Endodermal cell (in vitro differentiated cells): ENCODE measurements at regions not wholly inside any gene's neighbourhood (a gene's known extent, or its start where the extent isn't known, plus 50 kb on each side); places are given as distances from the start of the nearest gene placed in this dataset.
"Not testable (repeated sequence)": the region's sequence is repeated elsewhere in the genome, so short reads cannot be mapped to it uniquely, and the experiment has no call there.

Experiments
- DNase-seq: peaks from one replicate; pipeline ENCODE4 v3.0.0-alpha.2; 2017
- H3K27ac ChIP-seq: 2 replicates; pipeline ENCODE4 v1.5.1; 2013; ENCODE audit warnings: mild to moderate bottlenecking, low read depth, low read length, moderate library complexity
- H3K27me3 ChIP-seq: 2 replicates; pipeline ENCODE4 v1.6.1; 2013; ENCODE audit warnings: mild to moderate bottlenecking, low read length, moderate library complexity; ENCODE audit not compliant: insufficient read depth, control insufficient read depth, poor library complexity, severe bottlenecking
- H3K36me3 ChIP-seq: 2 replicates; pipeline ENCODE4 v1.7.0; 2013; ENCODE audit warnings: mild to moderate bottlenecking, low read length, moderate library complexity; ENCODE audit not compliant: control insufficient read depth, insufficient read depth
- H3K4me1 ChIP-seq: one replicate; pipeline ENCODE4 v1.7.0; 2013; ENCODE audit warnings: low read length; ENCODE audit not compliant: control insufficient read depth, insufficient read depth
- H3K4me3 ChIP-seq: 2 replicates; pipeline ENCODE4 v1.5.1; 2013; ENCODE audit warnings: mild to moderate bottlenecking, low read length, moderate library complexity
- H3K9ac ChIP-seq: 2 replicates; pipeline ENCODE4 v1.6.1; 2013; ENCODE audit warnings: mild to moderate bottlenecking, low read length, moderate library complexity; ENCODE audit not compliant: poor library complexity, severe bottlenecking; ENCODE audit errors: extremely low read depth
- H3K9me3 ChIP-seq: 2 replicates; pipeline ENCODE4 v1.6.1; 2013; ENCODE audit warnings: mild to moderate bottlenecking, low read length, moderate library complexity; ENCODE audit not compliant: control insufficient read depth
- H3K27ac Mint-ChIP-seq: 2 replicates; pipeline ENCODE4 v1.8.0; 2020; ENCODE audit warnings: mixed read lengths
- H3K27me3 Mint-ChIP-seq: 2 replicates; pipeline ENCODE4 v1.8.0; 2021; ENCODE audit warnings: mild to moderate bottlenecking, mixed read lengths; ENCODE audit not compliant: insufficient read depth
- H3K36me3 Mint-ChIP-seq: 2 replicates; pipeline ENCODE4 v1.8.0; 2020; ENCODE audit warnings: low read depth, mixed read lengths
- H3K4me1 Mint-ChIP-seq: 2 replicates; pipeline ENCODE4 v1.8.0; 2020; ENCODE audit warnings: mixed read lengths
- H3K4me3 Mint-ChIP-seq: 2 replicates; pipeline ENCODE4 v1.8.0; 2020; ENCODE audit warnings: mild to moderate bottlenecking, moderate library complexity, mixed read lengths
- H3K9me3 Mint-ChIP-seq: 2 replicates; pipeline ENCODE4 v1.8.0; 2020; ENCODE audit warnings: mild to moderate bottlenecking, mixed read lengths
- CTCF ChIP-seq: fragments of 200-600 bp; sonication (generic); conservative IDR thresholded peaks from 2 replicates; pipeline ENCODE4 v1.5.0; 2021; ENCODE audit warnings: antibody characterized with exemption, mild to moderate bottlenecking
- WGBS, 2 experiments: methylation state at CpG; one replicate each; pipeline versions ENCODE4 v1.1.5 to v1.1.7; 2013; ENCODE audit warnings: missing lambda C conversion rate in 2 of 2, mixed read lengths in 1 of 2; ENCODE audit not compliant: insufficient coverage in 1 of 2, insufficient read length in 1 of 2; 5-methylcytosine and 5-hydroxymethylcytosine counted together

- WGBS, 2 experiments, result 96 to 97% methylated on average over 13 of the region's 13 CpGs
- Mint-ChIP-seq H3K9me3 (peaks cover 18% of the 10 kb centered on the region), H3K27me3 (no peaks in the 10 kb centered on the region), H3K36me3 (no peaks in the 10 kb centered on the region), H3K4me1 (no peaks in the 10 kb centered on the region), H3K27ac (no peak overlapping the region), H3K4me3 (no peak overlapping the region)
- DNase-seq, result no peak
- Histone ChIP-seq H3K36me3 (no peaks in the 10 kb centered on the region), H3K4me3 (no peak overlapping the region), H3K27ac (no peak overlapping the region), H3K9me3 (peaks cover 10% of the 10 kb centered on the region), H3K4me1 (no peaks in the 10 kb centered on the region), H3K27me3 (no peaks in the 10 kb centered on the region), H3K9ac (no peak overlapping the region)
- TF ChIP-seq CTCF, result no peak
Observed at GRCh38 chr9:108394726-108395125, 461.1 kb downstream of the ACTL7B start.

- DNase-seq, H3K27ac ChIP-seq, H3K27me3 ChIP-seq, H3K36me3 Mint-ChIP-seq, H3K27ac Mint-ChIP-seq, H3K4me1 Mint-ChIP-seq, H3K4me3 Mint-ChIP-seq, H3K36me3 ChIP-seq, H3K4me1 ChIP-seq, H3K9ac ChIP-seq, H3K27me3 Mint-ChIP-seq, H3K4me3 ChIP-seq: not testable (repeated sequence)
- peaks cover 10% of the 10 kb centered on the region for H3K9me3 ChIP-seq
- 97 to 100% methylated on average over 2 to 31 of the region's 31 CpGs for WGBS, 2 experiments
- peaks cover 18% of the 10 kb centered on the region for H3K9me3 Mint-ChIP-seq
Observed at GRCh38 chr9:108393481-108394001, 462.2 kb downstream of the ACTL7B start.

GRCh38 chr9:108392877-108393276 lies 462.9 kb downstream of the ACTL7B start:
- H3K4me1 Mint-ChIP-seq, result no peaks in the 10 kb centered on the region
- H3K4me3 Mint-ChIP-seq, result no peak overlapping the region
- Histone ChIP-seq H3K4me3 (no peak overlapping the region), H3K4me1 (no peaks in the 10 kb centered on the region), H3K9ac (no peak overlapping the region), H3K9me3 (peaks cover 9% of the 10 kb centered on the region), H3K27ac (no peak overlapping the region), H3K27me3 (no peaks in the 10 kb centered on the region), H3K36me3 (no peaks in the 10 kb centered on the region)
- peaks cover 17% of the 10 kb centered on the region for H3K9me3 Mint-ChIP-seq
- no peak for TF ChIP-seq CTCF
- H3K27me3 Mint-ChIP-seq, result no peaks in the 10 kb centered on the region
- DNase-seq, result no peak
- WGBS, 2 experiments, result no CpG with 5 or more reads among the region's 1 CpG
- no peak overlapping the region for H3K27ac Mint-ChIP-seq
- no peaks in the 10 kb centered on the region for H3K36me3 Mint-ChIP-seq

- 83 to 96% methylated on average over 1 of the region's 1 CpG for WGBS, 2 experiments
- Histone ChIP-seq H3K9me3 (no peaks in the 10 kb centered on the region), H3K9ac (no peak overlapping the region), H3K27ac (no peak overlapping the region), H3K4me1 (no peaks in the 10 kb centered on the region), H3K27me3 (no peaks in the 10 kb centered on the region), H3K36me3 (no peaks in the 10 kb centered on the region), H3K4me3 (no peak overlapping the region)
- peaks cover 2% of the 10 kb centered on the region for H3K9me3 Mint-ChIP-seq
- no peak overlapping the region for H3K4me3 Mint-ChIP-seq
- DNase-seq, result no peak
- no peak for TF ChIP-seq CTCF
- no peak overlapping the region for H3K27ac Mint-ChIP-seq
- H3K27me3 Mint-ChIP-seq, result no peaks in the 10 kb centered on the region
- H3K4me1 Mint-ChIP-seq, result no peaks in the 10 kb centered on the region
- H3K36me3 Mint-ChIP-seq, result no peaks in the 10 kb centered on the region
Observed at GRCh38 chr9:108389056-108389455, 466.7 kb downstream of the ACTL7B start.
